Bronchial epithelial cell (primary cell): ENCODE measurements at regions not wholly inside any gene's neighbourhood (a gene's known extent, or its start where the extent isn't known, plus 50 kb on each side); places are given as distances from the start of the nearest gene placed in this dataset.

ENCODE experiments used
- DNase-seq: peaks from one replicate; pipeline ENCODE4 v3.0.0-alpha.2; 2010; ENCODE audit warnings: low read depth
- FAIRE-seq: peaks from 2 replicates; lab custom pipeline; 2011; peaks lifted over from hg19 to GRCh38; lab: Jason Lieb, UNC
- H3K27me3 ChIP-seq: 2 replicates; pipeline ENCODE4 v1.5.1; 2011; ENCODE audit warnings: low read length; ENCODE audit not compliant: control insufficient read depth, insufficient read depth
- H3K36me3 ChIP-seq: 2 replicates; pipeline ENCODE4 v1.5.1; 2011; ENCODE audit warnings: low read length; ENCODE audit not compliant: control insufficient read depth, insufficient read depth
- H3K4me3 ChIP-seq: 2 replicates; pipeline ENCODE4 v1.5.1; 2011; ENCODE audit warnings: mild to moderate bottlenecking, low read depth, low read length, control low read depth
- CTCF ChIP-seq: IDR thresholded peaks from 2 replicates; pipeline ENCODE4 v1.5.1; 2011; ENCODE audit warnings: mild to moderate bottlenecking, moderate library complexity, low read length, control low read depth, inconsistent platforms; ENCODE audit not compliant: insufficient read depth, severe bottlenecking

- Histone ChIP-seq H3K36me3 (no peaks in the 10 kb centered on the region), H3K27me3 (no peaks in the 10 kb centered on the region), H3K4me3 (no peak overlapping the region)
- no peak for TF ChIP-seq CTCF
- FAIRE-seq (no peak), DNase-seq (no peak)
Measured at GRCh38 chr7:124597509-124597908, 168.1 kb downstream of the GPR37 start.

- H3K27me3 ChIP-seq: no peaks in the 10 kb centered on the region
- FAIRE-seq (no peak), DNase-seq (no peak)
- no peak overlapping the region for H3K4me3 ChIP-seq
- no peaks in the 10 kb centered on the region for H3K36me3 ChIP-seq
- no peak for TF ChIP-seq CTCF
Measured at GRCh38 chr7:124596881-124597280, 168.7 kb downstream of the GPR37 start.

DNA sequence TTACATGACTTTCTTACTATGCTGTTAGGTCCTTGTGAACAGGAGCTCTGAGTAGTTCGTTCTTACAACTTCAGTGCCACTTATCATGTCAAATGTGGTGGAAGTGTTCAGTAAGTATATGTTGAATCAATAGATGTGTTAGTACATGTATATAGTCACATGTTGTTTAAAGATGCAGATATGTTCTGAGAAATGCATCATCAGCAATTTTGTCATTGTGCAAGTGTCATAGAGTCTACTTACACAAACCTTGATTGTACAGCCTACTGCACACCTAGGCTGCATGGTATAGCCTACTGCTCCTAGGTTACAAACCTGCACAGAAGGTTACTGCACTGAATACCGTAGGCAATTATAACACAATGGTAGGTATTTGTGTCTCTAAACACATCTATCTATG lies 174.8 kb downstream of the GPR37 start:
- FAIRE-seq: no peak
- TF ChIP-seq CTCF: no peak
- H3K4me3 ChIP-seq: no peak overlapping the region
- DNase-seq: no peak
- no peaks in the 10 kb centered on the region for H3K36me3 ChIP-seq
- H3K27me3 ChIP-seq: no peaks in the 10 kb centered on the region

DNA sequence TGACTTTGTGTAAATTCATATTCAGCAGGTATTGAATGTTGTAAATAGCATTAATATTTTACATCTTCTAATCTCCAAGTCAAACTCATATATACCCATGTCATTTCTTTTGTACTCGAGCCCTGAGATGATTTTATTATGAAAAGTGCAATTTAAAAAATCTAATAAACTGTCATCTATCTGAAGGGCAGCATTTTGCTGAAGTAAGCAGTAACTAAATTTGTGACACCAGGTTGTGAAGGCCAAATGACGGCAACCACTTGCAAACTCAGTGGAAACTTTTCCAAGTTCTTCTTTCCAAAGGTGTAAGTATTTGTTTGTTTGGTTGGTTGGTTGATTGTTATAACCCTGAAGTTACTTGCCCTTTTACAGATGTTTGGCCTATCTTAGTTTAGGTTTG lies 188.3 kb downstream of the GPR37 start:
- DNase-seq (no peak), FAIRE-seq (no peak)
- Histone ChIP-seq H3K4me3 (no peak overlapping the region), H3K27me3 (peaks cover 2% of the 10 kb centered on the region), H3K36me3 (no peaks in the 10 kb centered on the region)
- no peak for TF ChIP-seq CTCF

DNA sequence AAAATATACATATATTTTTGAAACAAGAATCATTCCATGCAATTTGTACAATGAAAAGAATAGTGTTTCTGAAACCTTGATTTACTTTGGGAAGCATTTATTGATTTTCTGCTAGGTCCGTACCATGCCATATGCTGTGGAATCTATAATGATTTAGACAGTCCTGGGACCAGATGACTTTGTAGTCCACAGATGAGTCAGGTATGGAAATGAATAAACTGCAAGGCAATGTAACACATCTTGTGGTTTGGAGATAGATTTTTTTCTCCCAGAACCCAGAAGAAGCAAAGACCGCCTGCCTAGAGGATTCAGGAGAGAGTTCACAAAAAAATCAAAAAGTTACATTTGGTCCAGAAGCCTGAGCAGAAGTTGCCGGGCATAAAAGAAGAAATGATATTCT lies 190.4 kb downstream of the GPR37 start:
- no peak overlapping the region for H3K4me3 ChIP-seq
- no peaks in the 10 kb centered on the region for H3K36me3 ChIP-seq
- FAIRE-seq (no peak), DNase-seq (no peak)
- peaks cover 2% of the 10 kb centered on the region for H3K27me3 ChIP-seq
- TF ChIP-seq CTCF: no peak

- DNase-seq (no peak), FAIRE-seq (no peak)
- no peak for TF ChIP-seq CTCF
- Histone ChIP-seq H3K36me3 (no peaks in the 10 kb centered on the region), H3K27me3 (peaks cover 4% of the 10 kb centered on the region), H3K4me3 (no peak overlapping the region)
Measured at GRCh38 chr7:124570558-124570957, 195.0 kb downstream of the GPR37 start.
